ENCODE measurements at regions not wholly inside any gene's neighbourhood (a gene's known extent, or its start where the extent isn't known, plus 50 kb on each side); places are given as distances from the start of the nearest gene placed in this dataset.

DNA sequence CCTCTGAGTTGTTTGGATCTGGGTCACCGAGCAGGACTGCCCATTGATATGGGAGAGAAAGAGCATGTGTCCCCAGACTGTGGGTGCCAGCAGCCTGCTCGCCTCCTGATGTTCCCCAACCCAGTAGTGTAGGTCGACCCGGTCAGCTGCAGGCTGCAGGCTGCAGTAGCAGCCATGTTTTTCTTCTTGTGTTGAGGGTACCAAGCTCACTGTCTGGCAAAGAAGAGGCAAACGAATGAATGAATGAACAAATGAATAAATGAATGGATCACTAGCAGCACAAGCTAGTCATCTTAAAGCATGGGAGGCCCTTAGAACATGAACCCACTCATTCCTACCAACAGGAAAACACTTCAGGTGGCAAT, 293.2 kb downstream of the SOX9 start:
- DNase-seq: no peak

DNA sequence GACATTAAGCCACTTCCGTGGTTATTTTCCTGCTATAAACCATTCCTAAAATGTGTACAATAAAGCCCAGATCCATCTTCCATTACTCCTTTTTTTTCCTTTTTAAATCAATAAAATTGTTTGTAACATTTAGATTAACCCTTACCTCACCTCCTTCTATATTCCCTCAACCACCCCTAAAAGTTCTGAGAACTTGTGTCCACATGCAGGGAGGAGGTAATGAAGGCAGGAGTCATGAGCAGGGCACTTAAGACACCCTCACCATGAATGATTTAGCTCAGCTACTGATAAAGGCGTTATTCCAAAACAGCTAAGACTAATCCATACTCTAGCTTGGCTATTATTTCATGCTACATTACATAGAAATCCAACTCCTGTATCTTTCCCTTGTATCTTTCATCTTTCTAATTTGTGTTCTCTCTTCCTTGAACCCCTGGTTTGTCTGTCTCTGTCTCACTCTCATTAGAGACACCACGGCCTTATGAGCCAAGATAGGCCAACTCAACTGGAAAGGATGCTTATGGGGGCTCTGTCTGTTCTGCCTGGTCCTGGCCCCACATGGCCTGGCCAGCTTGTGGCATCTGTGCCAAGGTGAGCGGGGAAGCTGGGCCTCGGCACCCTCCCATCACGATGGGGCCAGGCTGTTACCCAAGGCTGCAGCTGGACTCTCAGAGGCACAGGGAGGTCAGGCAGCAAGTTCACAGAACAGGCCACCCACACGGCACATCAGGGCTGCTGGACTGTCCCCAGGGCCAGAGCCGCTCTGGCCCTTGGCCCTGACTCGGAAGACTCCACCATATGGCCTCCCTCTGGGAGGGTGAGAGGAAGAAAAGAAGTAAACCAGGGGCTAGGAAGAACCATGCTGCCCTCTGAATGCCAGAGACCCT, 294.4 kb downstream of the SOX9 start:
- no peak for DNase-seq

DNA sequence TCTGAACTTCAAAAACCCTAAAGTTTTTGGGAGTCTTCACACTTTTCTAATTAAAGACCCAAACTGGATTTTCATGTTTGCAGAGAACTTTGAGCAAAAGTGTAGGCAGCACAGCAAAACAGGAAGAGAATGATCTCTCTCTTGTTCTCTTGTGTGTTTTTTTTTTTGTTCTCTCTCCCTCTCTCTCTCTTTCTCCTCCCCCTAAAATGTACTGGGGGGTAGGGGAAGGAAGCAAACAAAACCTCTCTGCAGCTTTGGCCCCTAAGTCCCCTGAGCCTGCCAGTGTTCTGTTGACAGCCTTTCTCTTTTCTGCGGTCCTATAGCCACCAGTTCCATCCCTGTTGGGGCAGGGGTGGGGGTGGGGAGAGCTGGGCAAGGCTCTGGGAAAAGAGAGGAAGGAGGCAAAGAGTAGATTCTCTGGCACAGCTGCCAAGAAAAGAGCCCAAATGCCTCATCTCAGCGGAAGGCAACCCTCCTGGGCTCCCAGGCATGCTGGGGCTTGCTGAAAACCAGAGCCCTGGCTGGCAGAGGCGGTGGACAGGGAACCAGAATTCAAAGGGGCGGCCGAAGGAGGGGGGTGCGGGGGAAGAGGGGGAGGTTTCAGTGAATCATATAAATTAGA, 295.3 kb downstream of the SOX9 start:
- DNase-seq: no peak

DNA sequence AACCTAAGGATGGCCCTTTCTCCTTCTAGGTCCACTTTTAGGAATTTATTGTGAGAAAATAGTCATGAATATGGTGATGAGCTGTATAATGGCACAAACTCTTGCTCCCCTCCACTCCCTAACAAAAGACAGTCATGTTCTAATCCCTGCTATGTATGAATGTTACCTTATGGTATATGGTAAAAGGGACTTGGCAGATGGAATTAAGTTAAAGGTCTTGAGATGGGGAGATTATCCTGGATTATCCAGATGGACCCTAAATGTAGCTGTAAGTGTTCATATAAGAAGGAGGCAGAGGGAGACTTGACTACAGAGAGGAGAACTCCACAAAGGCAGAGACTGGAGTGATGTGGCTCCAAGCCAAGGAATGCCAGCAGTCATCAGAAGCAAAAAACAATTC, 296.1 kb downstream of the SOX9 start:
- DNase-seq: no peak

DNA sequence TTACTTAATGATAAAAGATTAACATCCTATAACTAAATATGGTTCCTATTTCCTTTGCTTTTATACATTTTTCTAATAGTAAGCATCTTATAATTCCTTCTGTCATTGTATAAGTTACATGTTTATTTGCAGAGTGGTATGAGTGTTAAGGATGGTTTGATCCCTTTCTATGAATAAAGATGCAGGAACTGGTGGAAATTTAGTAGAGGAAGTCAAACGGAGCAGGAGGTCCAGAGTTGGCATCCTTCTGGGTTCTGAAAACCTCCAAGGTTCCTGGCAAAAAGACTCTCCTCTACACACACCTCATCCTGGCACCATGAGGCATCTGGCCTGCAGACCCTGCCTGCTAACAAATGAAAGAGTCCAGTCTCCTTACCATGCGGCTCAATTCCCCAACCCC, 296.8 kb downstream of the SOX9 start:
- no peak for DNase-seq

DNA sequence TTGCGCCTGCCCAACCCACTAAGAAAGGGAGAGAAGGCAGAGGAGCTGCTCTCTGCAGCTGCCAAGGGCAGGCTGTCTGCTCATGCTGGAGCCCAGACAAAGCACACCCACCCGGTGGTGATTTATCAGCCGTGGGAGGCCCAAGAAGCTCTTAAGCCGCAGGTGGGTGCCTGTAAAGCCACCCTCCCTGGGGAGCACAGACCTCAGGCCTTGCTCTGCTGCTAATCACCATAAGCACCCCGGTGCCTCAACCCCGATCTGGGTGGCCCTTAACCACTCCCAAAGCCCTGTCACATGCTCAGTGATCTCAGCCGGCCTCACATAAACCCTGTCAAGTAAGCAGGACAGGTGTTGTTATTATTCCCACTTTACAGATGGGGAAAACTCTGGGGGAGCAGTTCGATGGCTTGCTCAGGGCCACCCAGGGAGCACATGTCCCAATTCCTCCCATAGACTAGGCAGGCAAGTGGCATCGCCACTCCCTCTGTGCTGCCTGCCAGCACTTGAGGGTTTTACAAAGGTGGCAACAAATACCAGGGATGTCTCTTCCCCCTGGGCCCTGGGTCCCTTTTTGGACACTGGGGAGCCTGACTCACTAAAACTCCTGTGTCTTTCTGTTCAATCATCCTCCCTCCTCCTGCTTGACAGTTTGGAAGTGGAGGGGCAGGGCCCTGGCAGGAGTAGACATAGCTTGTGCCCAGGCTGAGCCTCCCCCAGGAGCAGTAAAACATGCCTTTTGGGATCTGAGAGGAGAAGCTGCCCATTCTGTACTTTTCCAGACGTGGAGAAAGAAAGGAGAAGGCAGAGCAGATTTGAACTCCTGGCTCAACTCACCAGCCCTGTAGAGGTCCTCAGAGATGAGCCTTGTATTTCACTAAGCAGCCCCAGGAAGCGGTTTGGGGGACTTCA, 299.3 kb downstream of the SOX9 start:
- DNase-seq: no peak

DNA sequence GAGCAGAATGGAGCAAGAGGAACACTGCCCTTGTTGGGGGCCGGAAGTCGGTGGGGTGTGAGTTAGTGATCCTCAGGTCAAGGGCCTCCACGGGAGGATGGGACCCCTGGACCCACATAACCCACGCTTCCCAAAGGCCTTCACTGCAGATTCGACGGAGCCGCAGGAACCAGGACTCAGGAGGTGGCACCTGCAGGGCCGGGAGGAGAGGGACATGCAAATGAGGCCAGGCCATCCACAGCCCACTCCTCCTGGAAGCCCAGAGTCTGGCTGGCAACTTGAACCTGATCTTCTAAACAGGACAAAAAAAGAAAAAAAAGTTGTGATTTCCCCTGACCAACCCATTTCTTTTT, 299.9 kb downstream of the SOX9 start:
- no peak for DNase-seq

DNA sequence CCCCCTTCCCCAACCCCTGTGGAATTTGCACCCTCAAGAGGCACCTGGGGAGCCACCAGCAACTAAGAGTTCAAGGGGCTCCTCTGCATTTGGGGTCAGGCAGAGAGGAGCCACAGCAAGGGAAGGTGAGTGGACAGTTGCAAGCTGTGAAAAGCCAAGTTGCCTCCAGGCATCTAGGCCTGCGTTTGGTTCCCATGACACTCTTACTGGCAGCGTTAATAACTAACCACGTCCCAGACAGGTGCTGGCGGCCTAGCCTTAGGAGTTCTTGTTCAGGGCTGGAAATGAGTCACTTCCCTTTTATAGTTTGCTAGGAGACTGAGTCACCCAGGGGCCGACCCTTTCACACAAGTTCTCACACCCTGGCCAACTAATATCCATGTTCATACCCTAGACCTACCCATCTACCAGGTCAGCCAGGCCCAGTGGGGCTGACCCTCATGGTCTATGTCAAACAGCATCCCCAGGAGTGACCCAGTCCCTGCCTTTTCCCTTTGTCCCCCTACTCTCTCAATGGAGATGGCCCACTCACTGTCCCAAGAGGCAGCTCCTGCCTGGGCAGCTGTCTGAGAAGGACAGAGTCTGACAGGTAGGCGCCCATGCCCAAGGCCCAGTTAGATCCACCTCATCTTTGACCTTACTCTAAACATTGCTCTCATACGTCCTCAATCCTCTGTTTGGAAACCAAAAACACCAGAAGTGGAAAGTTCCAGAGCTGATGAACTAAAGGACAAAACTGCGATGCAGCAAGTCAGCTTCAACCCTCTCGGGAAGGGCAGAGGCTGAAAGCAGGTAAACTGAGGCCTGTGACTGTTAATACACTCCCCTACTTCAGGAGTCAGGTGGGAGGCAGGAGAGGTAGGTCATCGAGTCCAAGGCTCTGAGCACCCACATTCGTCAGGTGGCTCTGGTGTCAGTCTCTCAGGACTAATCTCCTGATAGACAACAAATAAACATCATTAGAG, 300.6 kb downstream of the SOX9 start:
- peak in 1 of 2 experiments; percentile 22 for DNase-seq

DNA sequence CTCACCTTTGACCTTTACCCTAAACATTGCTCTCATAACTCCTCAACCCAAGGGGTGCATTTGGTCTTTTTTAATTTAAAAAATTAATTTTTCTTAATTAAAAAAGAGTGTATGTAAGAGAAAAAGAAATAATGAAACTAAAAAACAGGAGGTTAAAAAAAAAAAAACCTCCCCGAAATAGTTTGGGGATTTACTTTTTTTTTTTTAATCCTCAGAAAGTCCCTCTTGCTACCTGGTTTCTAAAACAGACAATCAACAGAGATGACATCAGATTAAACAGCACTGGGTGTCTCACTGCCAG, 301.3 kb downstream of the SOX9 start:
- DNase-seq: no peak

DNA sequence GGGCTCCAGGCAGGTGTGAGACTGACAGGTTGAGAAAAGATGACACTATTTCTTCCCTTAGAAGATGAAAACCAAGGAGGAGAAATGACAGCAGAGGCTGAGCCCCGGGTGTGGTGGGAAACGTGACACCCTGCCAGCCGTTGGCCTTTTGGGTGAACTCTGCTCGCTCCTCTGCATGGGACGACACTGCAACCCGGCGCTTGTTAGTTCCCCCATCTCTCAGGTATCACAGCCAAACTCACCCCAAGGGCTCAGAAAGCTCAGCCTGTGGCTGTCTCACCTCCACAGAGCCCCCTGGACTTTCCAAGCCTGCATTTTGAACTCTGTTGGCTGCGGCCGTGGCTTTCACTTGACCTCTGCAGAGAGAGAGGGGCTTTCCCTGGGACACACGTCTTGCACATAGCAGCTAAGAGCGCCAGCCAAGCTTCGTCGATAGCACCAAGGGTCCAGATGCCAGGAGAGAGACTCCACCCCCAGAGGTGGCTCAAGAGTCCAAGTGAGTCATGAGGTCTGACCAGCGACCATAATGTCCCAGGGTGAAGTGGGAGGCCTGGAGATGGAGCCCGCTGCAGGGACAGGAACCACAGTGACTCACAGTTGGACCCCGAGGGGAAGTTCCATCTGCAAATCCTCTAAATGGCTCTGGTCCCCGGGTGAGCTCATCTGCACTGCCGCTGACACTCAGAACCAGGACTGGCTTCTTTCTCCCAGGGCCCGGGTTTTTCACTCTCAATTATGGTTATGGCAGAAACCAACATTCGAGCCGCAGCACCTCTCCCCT, 301.9 kb downstream of the SOX9 start:
- peak; percentile 10 to 15 for DNase-seq

DNA sequence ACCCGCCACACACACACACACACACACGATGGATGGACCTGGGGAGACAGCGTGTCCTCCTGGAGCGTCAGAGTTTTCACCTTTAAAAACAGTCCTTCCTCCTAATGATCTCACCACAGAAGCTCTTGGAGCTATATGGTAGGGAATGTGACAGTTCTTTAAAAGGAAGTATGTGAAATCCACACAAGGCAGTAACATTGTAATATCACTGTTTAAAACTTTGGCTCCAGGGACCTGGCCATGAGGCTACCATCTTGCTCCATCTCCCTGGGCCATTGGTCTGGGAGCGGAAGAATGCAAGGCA, 302.4 kb downstream of the SOX9 start:
- DNase-seq: no peak

DNA sequence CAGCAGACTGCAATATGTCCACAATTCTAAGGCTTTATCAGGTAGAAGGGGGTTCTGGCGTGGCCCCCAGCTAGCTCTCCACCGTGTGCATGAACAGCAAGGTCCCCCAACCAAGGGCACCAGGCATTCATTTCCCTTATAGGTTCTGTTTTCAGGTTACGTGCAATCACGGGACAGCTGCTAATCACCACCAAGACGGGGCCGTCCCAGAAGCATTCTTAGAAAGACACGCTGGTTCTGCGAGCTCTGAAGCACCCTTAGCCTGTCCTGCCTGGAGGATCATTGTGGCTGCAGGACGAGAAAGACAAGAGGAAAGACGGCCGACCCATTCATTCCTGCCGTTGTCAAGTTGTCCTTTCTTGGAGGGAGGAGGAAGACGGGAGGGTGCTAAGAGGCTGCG, 302.9 kb downstream of the SOX9 start:
- DNase-seq: no peak

DNA sequence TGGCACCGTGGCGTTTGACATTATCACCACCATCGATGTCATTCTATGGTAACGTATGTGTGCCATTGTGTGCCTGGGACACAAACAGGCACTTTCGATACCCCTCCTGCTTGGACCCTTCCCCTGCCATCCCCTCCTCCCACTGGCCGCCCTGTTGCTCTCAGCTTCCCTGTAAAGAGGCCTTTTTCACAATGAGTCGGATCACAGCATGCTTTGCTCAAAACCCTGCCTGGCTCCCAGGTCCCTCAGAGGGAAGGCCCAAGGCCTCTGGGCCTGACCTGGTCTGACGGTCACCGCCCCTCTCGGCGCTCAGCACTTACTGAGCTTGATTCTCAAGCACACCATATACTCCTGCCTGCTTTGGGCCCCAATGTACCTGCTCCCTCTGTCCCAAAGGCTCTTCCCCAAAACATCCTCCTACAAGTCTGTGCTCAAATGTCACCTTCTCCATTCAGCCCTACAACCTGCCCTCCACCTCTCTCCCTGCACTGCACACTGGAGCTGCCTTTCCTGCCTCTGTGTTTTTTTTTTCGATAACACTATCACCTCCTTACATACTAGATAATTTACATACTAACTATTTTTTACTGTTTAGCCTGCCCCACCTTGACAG, 303.8 kb downstream of the SOX9 start:
- DNase-seq: no peak

DNA sequence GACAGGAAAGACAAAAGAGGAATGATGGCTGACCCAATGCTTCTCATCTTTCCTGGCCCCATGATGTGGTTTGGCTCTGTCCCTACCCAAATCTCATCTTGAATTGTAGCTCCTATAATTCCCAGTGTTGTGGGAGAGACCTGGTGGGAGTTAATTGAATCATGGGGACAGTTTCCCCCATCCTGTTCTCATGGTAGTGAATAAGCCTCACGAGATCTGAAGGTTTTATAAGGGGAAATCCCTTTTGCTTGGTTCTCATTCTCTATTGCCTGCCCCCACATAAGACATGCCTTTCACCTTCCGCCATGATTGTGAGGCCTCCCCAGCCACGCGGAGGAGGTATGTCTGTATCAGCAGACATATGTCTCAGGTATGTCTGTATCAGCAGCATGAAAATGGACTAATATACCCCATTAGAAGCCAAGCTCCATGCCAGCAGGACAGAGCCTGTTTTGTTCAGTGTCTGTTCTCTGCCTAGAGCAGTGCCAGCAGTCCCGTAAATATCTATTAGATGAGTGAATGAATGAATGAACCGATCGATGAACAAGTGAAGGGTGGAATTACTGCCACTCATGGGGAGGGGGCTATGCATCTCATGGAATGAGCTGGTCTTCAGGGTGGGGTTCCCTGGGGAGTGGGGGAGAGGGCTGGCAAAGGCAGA, 304.4 kb downstream of the SOX9 start:
- no peak for DNase-seq

DNA sequence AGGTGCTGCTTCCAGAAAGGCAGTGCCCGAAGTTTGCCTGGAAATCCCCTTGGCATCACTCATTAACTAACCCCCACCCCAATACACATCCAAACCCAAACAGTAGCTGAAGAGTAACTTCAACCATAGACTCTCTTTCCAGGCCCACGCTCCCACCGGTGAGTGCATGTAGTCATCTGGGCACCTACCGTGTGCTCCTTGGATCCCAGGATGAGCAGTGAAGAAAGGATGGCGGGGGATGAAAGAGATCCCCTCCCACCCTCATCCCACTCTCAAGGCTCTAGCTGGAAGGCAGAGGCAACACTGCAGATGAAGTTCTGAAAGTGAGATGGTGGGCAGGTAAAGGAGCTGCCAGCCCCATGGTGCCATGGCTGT, 305.0 kb downstream of the SOX9 start:
- no peak for DNase-seq

DNA sequence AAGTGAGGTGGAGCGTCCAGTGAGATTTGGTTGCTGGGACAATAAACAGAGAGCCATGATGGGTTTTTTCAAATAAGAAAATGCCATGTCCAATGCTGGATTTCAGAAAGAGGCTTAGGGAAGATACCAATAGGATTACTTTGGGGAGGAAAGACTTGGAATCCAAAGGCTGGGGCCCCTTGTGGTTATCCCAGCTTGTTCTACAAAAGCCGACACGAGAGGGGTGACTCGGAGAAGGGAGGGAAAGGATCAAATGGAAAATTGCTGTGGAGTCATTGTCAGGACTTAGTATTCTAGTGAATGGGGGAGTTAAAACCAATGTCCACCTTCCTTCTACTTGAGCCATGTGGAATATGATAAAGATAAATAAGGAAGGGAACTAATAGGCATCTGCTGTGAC, 305.5 kb downstream of the SOX9 start:
- no peak for DNase-seq

DNA sequence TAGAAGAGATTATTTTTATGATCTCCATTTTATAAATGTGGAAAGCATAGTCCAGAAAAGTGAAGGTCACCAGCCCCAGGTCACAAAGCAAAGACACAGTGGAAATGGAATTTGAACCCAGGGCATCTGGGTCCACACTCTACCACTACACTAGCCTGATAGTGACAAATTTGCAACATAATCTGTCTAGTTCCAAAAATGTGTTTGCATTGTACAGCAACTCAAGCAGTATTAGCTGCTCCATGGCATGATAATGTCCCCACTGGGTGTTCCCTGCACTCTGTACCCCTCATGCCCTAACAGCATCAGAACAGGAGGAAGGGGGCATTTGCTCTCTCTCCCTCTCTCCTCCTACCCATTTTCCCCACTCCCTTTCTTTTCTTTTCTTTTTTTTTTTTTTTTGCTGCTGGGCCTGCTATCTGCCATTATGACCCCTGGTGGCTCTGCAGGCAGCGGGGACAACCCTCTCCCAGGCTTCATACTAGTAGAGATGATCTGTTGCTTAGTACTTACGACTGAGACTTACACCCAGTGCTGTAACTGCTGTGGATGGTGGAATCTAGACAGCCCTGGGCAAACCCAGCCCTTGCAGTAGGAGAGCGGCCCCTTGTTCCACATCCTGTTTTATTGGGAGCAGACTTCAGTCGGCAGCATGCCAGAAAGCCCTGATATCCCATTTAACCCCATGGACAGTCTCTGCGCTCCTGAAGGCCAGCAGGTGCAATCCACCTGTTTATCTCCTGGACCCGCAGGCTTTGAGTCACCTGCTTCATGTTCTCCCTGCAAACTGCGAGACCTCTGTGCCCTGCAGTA, 306.3 kb downstream of the SOX9 start:
- DNase-seq: no peak

DNA sequence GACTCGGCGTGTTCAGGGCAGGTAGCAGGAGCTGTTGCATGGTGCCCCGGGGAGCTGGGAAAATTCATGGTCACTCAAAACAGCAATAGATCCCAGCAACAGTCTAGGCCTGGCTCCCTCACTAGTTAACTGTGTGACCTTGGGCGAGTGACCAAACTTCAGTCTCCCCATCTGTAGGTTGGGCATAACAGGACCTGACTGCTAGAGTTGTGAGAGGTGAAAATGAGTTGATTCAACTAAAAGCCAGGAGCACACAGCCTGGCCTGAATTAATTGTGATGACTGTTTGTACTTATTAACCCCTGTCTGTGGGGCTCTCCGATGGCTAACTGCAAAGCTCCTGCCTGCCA, 306.9 kb downstream of the SOX9 start:
- DNase-seq: no peak

DNA sequence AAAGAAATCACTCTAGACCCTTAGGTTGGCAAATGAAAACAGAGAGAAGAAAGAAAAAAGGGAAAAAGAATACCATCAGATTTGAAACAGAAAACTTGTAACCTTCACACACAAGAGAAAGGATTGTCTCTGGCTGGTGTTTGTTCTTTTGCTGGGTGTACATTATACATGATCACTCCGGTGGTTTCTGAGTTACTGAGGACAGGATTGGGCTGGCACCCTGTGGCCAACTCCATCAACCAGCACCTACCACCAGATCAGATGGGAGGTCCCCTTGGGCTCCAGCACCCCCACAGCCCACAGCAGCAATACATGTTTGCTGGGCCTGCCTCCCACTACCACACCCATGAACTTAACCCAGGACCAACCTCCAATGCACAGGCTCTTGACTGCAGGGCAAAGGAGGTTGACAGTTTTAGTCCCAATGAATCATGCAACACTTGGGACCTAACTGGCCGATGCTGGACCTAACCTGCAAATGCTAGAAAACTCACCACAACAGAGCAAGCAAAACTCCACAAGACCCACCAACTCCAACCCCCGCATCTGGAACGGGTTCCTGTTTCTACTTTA, 308.3 kb downstream of the SOX9 start:
- no peak for DNase-seq

All from activated CD4-positive, alpha-beta T cell treated with anti-CD3 and anti-CD28 coated beads, Interleukin-2, amount 50 U/mL, for 4 hours (primary cell).